ENCODE measurements at regions not wholly inside any gene's neighbourhood (a gene's known extent, or its start where the extent isn't known, plus 50 kb on each side); places are given as distances from the start of the nearest gene placed in this dataset.

- TF ChIP-seq CTCF (conservative IDR thresholded peaks at IDR 0.05; ENCODE audit: low read length) (no peak), EZH2phosphoT487 (IDR thresholded peaks at IDR 0.05; ENCODE audit: borderline replicate concordance) (no peak)
Measured at GRCh38 chr12:68400226-68400829, 68.2 kb upstream of the MDM1 start.

Data from Loucy (cell line).